Lung (tissue), 11 donors: ENCODE measurements at regions not wholly inside any gene's neighbourhood (a gene's known extent, or its start where the extent isn't known, plus 50 kb on each side); places are given as distances from the start of the nearest gene placed in this dataset.

ENCODE experiments used
- ATAC-seq: fragments of 200-7000 bp; cut with Tn5 transposase; one replicate; pipeline ENCODE4 v1.9.1; 2020; ENCODE audit warnings: moderate number of reproducible peaks; ENCODE audit not compliant: insufficient read depth, low FRiP score
- DNase-seq, 3 donors: peaks; one replicate each; pipeline ENCODE4 v3.0.0-alpha.2; 2013 to 2017
- H3K27ac ChIP-seq, 2 donors: one replicate each; pipeline ENCODE4 v1.5.1; 2013; ENCODE audit warnings: mild to moderate bottlenecking in 2 of 2, moderate library complexity in 2 of 2, control low read depth in 1 of 2, inconsistent platforms in 1 of 2, low read depth in 1 of 2, low read length in 1 of 2
- H3K27me3 ChIP-seq, 3 donors: one replicate each; pipeline ENCODE4 v1.5.1; 2013; ENCODE audit warnings: low read length in 2 of 3; ENCODE audit not compliant: control insufficient read depth in 3 of 3, insufficient read depth in 3 of 3
- H3K36me3 ChIP-seq, 4 donors: one replicate each; pipeline ENCODE4 v1.5.1; 2013; ENCODE audit warnings: low read length in 4 of 4, mild to moderate bottlenecking in 1 of 4, moderate library complexity in 1 of 4; ENCODE audit not compliant: control insufficient read depth in 4 of 4, insufficient read depth in 4 of 4
- H3K4me1 ChIP-seq, 5 donors: one replicate each; pipeline ENCODE4 v1.5.1; 2013; ENCODE audit warnings: low read length in 5 of 5, mild to moderate bottlenecking in 2 of 5, moderate library complexity in 1 of 5; ENCODE audit not compliant: control insufficient read depth in 5 of 5, insufficient read depth in 5 of 5
- H3K4me3 ChIP-seq: one replicate; pipeline ENCODE4 v1.5.1; 2013; ENCODE audit warnings: mild to moderate bottlenecking, control low read depth, moderate library complexity
- H3K9ac ChIP-seq, 2 donors: one replicate each; pipeline ENCODE4 v1.5.1; 2013; ENCODE audit warnings: low read length in 2 of 2, control low read depth in 1 of 2; ENCODE audit not compliant: insufficient read depth in 1 of 2
- H3K9me3 ChIP-seq, 4 donors: one replicate each; pipeline ENCODE4 v1.5.1; 2013; ENCODE audit warnings: low read length in 3 of 4, mild to moderate bottlenecking in 1 of 4, moderate library complexity in 1 of 4; ENCODE audit not compliant: control insufficient read depth in 4 of 4, insufficient read depth in 3 of 4
- CTCF ChIP-seq: IDR thresholded peaks from 2 replicates; pipeline ENCODE4 v1.5.1; 2012; ENCODE audit warnings: mild to moderate bottlenecking; ENCODE audit errors: control extremely low read depth, extremely low read depth
- WGBS, 2 donors: extraction: QIAGEN DNeasy Blood & Tissue Kit; methylation state at CpG; one replicate each; pipeline ENCODE4 v1.1.7; 2013; 5-methylcytosine and 5-hydroxymethylcytosine counted together
- donor health status: control.
- donor health status: control.
- donor health status: Bipolar disorder and iron deficiency.
- donor health status: healthy.
- donor health status: DM: yes; HTN: yes; CAD: no.

- no peak overlapping the region for H3K4me3 ChIP-seq
- H3K9me3 ChIP-seq: peaks cover 0 to 3% (median 0%) of the 10 kb centered on the region in 4 donors
- no peak overlapping the region for H3K27ac ChIP-seq
- no peak overlapping the region for H3K9ac ChIP-seq
- WGBS, 2 donors: 67 to 77% methylated on average over 1 of the region's 1 CpG
- ATAC-seq: no peak
- TF ChIP-seq CTCF: no peak
- no peak for DNase-seq
- no peaks in the 10 kb centered on the region for H3K36me3 ChIP-seq
- H3K4me1 ChIP-seq: peaks cover 0 to 10% (median 0%) of the 10 kb centered on the region in 5 donors
- no peaks in the 10 kb centered on the region for H3K27me3 ChIP-seq
Measured at GRCh38 chr2:8195784-8196183, 486.1 kb upstream of the ID2 start.

- TF ChIP-seq CTCF: no peak
- no peak overlapping the region for H3K27ac ChIP-seq
- H3K36me3 ChIP-seq: no peaks in the 10 kb centered on the region
- ATAC-seq (no peak), DNase-seq (no peak)
- peaks cover 0 to 10% (median 0%) of the 10 kb centered on the region in 5 donors for H3K4me1 ChIP-seq
- H3K9me3 ChIP-seq: peaks cover 0 to 3% (median 0%) of the 10 kb centered on the region in 4 donors
- 90 to 91% methylated on average over 3 of the region's 3 CpGs for WGBS, 2 donors
- H3K27me3 ChIP-seq: no peaks in the 10 kb centered on the region
- no peak overlapping the region for H3K9ac ChIP-seq
- no peak overlapping the region for H3K4me3 ChIP-seq
Measured at GRCh38 chr2:8196316-8196715, 485.5 kb upstream of the ID2 start.

GRCh38 chr2:8197101-8197500 is 484.8 kb upstream of the ID2 start:
- 91 to 94% methylated on average over 4 of the region's 4 CpGs for WGBS, 2 donors
- H3K27ac ChIP-seq: no peak overlapping the region
- no peaks in the 10 kb centered on the region for H3K27me3 ChIP-seq
- TF ChIP-seq CTCF: no peak
- no peak overlapping the region for H3K9ac ChIP-seq
- ATAC-seq (no peak), DNase-seq (no peak)
- H3K36me3 ChIP-seq: no peaks in the 10 kb centered on the region
- peaks cover 0 to 3% (median 0%) of the 10 kb centered on the region in 4 donors for H3K9me3 ChIP-seq
- no peak overlapping the region for H3K4me3 ChIP-seq
- peaks cover 0 to 10% (median 0%) of the 10 kb centered on the region in 5 donors for H3K4me1 ChIP-seq

GRCh38 chr2:8197825-8198224 is 484.0 kb upstream of the ID2 start:
- no peak for TF ChIP-seq CTCF
- DNase-seq (no peak), ATAC-seq (no peak)
- Histone ChIP-seq H3K4me3 (no peak overlapping the region), H3K9me3 (peaks cover 0 to 3% (median 0%) of the 10 kb centered on the region in 4 donors), H3K27me3 (no peaks in the 10 kb centered on the region), H3K4me1 (peaks cover 0 to 9% (median 0%) of the 10 kb centered on the region in 5 donors), H3K27ac (no peak overlapping the region), H3K36me3 (no peaks in the 10 kb centered on the region), H3K9ac (no peak overlapping the region)
- 95 to 97% methylated on average over 1 of the region's 1 CpG for WGBS, 2 donors
